ENCODE measurements at regions not wholly inside any gene's neighbourhood (a gene's known extent, or its start where the extent isn't known, plus 50 kb on each side); places are given as distances from the start of the nearest gene placed in this dataset.

DNA sequence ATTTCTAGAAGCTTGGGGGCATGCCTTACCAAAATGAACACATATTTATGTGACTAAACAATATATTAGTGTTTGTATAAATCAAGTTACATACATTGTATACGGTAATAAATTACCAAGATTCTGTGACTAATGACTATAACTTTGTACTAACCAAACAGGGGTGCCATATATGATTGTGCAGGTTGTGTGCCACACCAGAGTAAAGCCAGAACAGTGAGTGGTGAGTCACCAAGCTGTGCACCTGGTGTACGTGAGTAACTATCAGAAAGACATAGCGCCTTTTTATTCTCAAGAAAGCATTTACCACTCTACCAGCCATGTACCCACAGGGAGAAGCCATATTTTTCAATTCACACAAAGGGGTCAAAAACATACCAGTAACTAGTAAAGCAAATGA is 453.2 kb upstream of the PIK3C3 start:
- H4K20me1 ChIP-seq: no peaks in the 10 kb centered on the region
- H3K4me3 ChIP-seq: no peak overlapping the region
- no peaks in the 10 kb centered on the region for H3K9me3 ChIP-seq
- H3K36me3 ChIP-seq: no peaks in the 10 kb centered on the region
- no peak overlapping the region for H3K4me2 ChIP-seq
- no peaks in the 10 kb centered on the region for H3K4me1 ChIP-seq
- no peak overlapping the region for H3K9ac ChIP-seq
- no peak overlapping the region for H3K27ac ChIP-seq
- no peaks in the 10 kb centered on the region for H3K27me3 ChIP-seq
- TF ChIP-seq Cebpa-rat (IDR thresholded peaks at IDR 0.05): no peak

DNA sequence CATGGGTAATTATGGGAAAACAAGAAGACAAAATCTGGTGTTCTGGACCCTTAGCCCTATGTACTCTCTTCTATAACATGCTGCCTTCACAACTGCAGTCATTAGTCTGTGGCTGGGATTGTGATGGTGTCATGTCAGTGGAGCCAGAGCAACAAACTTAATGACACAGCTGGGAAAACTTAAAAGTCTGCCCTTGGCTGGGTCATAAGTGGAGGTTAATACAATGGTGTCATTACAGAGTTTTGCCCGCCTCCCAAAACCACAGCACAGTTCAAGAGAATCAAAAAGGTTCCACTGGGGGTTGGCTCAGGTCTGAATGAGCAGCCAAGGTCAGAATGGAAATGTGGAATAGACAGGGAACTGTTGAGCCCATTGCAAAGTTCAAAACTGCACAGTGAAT is 455.7 kb upstream of the PIK3C3 start:
- no peak overlapping the region for H3K4me3 ChIP-seq
- no peak for TF ChIP-seq Cebpa-rat (IDR thresholded peaks at IDR 0.05)

GRCh38 chr18:41490861-41491260 is 464.2 kb upstream of the PIK3C3 start:
- Histone ChIP-seq H3K4me3 (no peak overlapping the region), H4K20me1 (no peaks in the 10 kb centered on the region), H3K9me3 (no peaks in the 10 kb centered on the region), H3K27ac (no peak overlapping the region), H3K4me1 (no peaks in the 10 kb centered on the region), H3K27me3 (no peaks in the 10 kb centered on the region), H3K4me2 (no peak overlapping the region), H3K36me3 (no peaks in the 10 kb centered on the region), H3K9ac (no peak overlapping the region)
- TF ChIP-seq Cebpa-rat (IDR thresholded peaks at IDR 0.05): no peak

More for the DNA sequence above, 455.7 kb upstream of the PIK3C3 start:
- no peaks in the 10 kb centered on the region for H4K20me1 ChIP-seq
- no peaks in the 10 kb centered on the region for H3K9me3 ChIP-seq
- no peak overlapping the region for H3K9ac ChIP-seq
- no peaks in the 10 kb centered on the region for H3K36me3 ChIP-seq
- no peak overlapping the region for H3K27ac ChIP-seq
- no peak overlapping the region for H3K4me2 ChIP-seq
- H3K4me1 ChIP-seq: no peaks in the 10 kb centered on the region
- H3K27me3 ChIP-seq: no peaks in the 10 kb centered on the region

- Histone ChIP-seq H4K20me1 (no peaks in the 10 kb centered on the region), H3K9me3 (no peaks in the 10 kb centered on the region), H3K4me2 (no peak overlapping the region), H3K4me3 (no peak overlapping the region), H3K27me3 (no peaks in the 10 kb centered on the region), H3K4me1 (no peaks in the 10 kb centered on the region), H3K9ac (no peak overlapping the region), H3K27ac (no peak overlapping the region), H3K36me3 (no peaks in the 10 kb centered on the region)
- TF ChIP-seq Cebpa-rat (IDR thresholded peaks at IDR 0.05): no peak
Observed at GRCh38 chr18:41486575-41486974, 468.5 kb upstream of the PIK3C3 start.

DNA sequence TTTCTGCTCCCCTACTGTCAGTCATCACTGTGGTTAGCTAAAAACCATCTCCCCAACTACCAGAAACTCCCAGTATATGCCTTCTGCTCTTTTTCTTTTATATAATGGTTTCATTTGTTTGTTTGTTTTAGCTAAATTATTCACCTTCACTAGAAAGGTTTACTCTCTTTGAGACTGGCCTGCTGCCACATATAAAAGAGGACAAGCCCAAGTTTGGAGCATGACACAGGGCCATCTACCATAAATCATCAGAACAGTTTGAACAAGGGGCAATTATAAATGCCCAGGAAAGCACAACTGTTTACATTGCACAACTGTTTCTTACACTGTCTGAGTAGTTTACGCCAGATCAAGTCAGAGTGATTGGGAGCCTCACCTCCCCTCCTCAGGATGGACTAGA is 471.0 kb upstream of the PIK3C3 start:
- H3K36me3 ChIP-seq: no peaks in the 10 kb centered on the region
- H3K4me3 ChIP-seq: no peak overlapping the region
- no peak overlapping the region for H3K27ac ChIP-seq
- no peaks in the 10 kb centered on the region for H4K20me1 ChIP-seq
- no peaks in the 10 kb centered on the region for H3K9me3 ChIP-seq
- H3K4me2 ChIP-seq: no peak overlapping the region
- TF ChIP-seq Cebpa-rat (IDR thresholded peaks at IDR 0.05): no peak
- no peaks in the 10 kb centered on the region for H3K27me3 ChIP-seq
- no peak overlapping the region for H3K9ac ChIP-seq
- no peaks in the 10 kb centered on the region for H3K4me1 ChIP-seq

- Histone ChIP-seq H3K4me2 (no peak overlapping the region), H3K4me1 (no peaks in the 10 kb centered on the region), H3K36me3 (no peaks in the 10 kb centered on the region), H3K27ac (no peak overlapping the region), H3K9me3 (no peaks in the 10 kb centered on the region), H3K27me3 (no peaks in the 10 kb centered on the region), H3K4me3 (no peak overlapping the region), H3K9ac (no peak overlapping the region), H4K20me1 (no peaks in the 10 kb centered on the region)
- TF ChIP-seq Cebpa-rat (IDR thresholded peaks at IDR 0.05): no peak
Observed at GRCh38 chr18:41482501-41482900, 472.5 kb upstream of the PIK3C3 start.

DNA sequence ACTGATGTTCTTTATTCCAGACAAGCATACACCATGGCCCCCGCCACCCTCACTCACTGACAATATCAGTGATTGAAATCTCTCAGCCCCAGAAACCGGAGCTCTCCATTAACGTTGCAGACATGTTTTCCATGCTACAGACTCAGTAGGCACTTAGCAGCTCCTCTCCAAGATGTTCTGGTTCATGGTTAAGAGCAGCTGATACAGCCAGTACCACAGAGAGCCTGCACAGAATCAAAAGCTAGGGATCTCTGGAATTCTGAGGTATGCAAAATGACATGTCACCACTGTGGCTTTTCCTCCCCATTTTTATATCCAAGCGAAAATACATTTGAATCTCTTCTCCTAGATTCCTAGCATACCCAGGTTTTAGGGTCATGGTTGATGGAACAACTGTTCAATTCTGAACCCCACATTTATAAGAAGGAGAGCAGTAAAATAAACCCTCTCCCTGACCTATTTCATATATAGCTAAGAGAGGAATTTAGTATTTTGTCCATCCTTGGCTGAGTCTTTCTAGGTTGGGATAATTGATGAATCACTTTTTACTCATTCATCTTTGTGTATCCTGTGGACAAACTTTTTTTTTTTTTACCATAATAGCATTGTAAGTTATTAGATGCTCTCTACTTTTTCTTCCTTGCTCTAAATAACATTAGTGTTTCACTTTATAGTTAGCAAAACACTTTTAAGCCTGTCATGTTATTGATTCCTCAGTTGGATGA is 488.4 kb upstream of the PIK3C3 start:
- H3K4me1 ChIP-seq: no peaks in the 10 kb centered on the region
- no peaks in the 10 kb centered on the region for H3K9me3 ChIP-seq
- no peak overlapping the region for H3K27ac ChIP-seq
- H4K20me1 ChIP-seq: no peaks in the 10 kb centered on the region
- no peak overlapping the region for H3K9ac ChIP-seq
- H3K36me3 ChIP-seq: no peaks in the 10 kb centered on the region
- no peak overlapping the region for H3K4me2 ChIP-seq
- H3K4me3 ChIP-seq: no peak overlapping the region
- H3K27me3 ChIP-seq: no peaks in the 10 kb centered on the region
- TF ChIP-seq Cebpa-rat (IDR thresholded peaks at IDR 0.05): no peak

- H3K27ac ChIP-seq: no peak overlapping the region
- H3K4me3 ChIP-seq: no peak overlapping the region
- no peaks in the 10 kb centered on the region for H4K20me1 ChIP-seq
- no peaks in the 10 kb centered on the region for H3K36me3 ChIP-seq
- no peak overlapping the region for H3K9ac ChIP-seq
- H3K27me3 ChIP-seq: no peaks in the 10 kb centered on the region
- no peak for TF ChIP-seq Cebpa-rat (IDR thresholded peaks at IDR 0.05)
- no peaks in the 10 kb centered on the region for H3K4me1 ChIP-seq
- H3K9me3 ChIP-seq: no peaks in the 10 kb centered on the region
- no peak overlapping the region for H3K4me2 ChIP-seq
Observed at GRCh38 chr18:41465386-41465785, 489.6 kb upstream of the PIK3C3 start.

GRCh38 chr18:41464278-41464677 is 490.8 kb upstream of the PIK3C3 start:
- no peaks in the 10 kb centered on the region for H3K9me3 ChIP-seq
- no peak for TF ChIP-seq Cebpa-rat (IDR thresholded peaks at IDR 0.05)
- no peaks in the 10 kb centered on the region for H3K27me3 ChIP-seq
- no peak overlapping the region for H3K27ac ChIP-seq
- H3K36me3 ChIP-seq: no peaks in the 10 kb centered on the region
- H3K4me1 ChIP-seq: no peaks in the 10 kb centered on the region
- H4K20me1 ChIP-seq: no peaks in the 10 kb centered on the region
- no peak overlapping the region for H3K4me2 ChIP-seq
- H3K4me3 ChIP-seq: no peak overlapping the region
- H3K9ac ChIP-seq: no peak overlapping the region

- TF ChIP-seq Cebpa-rat (IDR thresholded peaks at IDR 0.05): no peak
- Histone ChIP-seq H3K27ac (no peak overlapping the region), H3K4me3 (no peak overlapping the region), H3K9ac (no peak overlapping the region), H4K20me1 (no peaks in the 10 kb centered on the region), H3K9me3 (no peaks in the 10 kb centered on the region), H3K36me3 (no peaks in the 10 kb centered on the region), H3K4me1 (no peaks in the 10 kb centered on the region), H3K4me2 (no peak overlapping the region), H3K27me3 (no peaks in the 10 kb centered on the region)
Observed at GRCh38 chr18:41462946-41463345, 492.1 kb upstream of the PIK3C3 start.

DNA sequence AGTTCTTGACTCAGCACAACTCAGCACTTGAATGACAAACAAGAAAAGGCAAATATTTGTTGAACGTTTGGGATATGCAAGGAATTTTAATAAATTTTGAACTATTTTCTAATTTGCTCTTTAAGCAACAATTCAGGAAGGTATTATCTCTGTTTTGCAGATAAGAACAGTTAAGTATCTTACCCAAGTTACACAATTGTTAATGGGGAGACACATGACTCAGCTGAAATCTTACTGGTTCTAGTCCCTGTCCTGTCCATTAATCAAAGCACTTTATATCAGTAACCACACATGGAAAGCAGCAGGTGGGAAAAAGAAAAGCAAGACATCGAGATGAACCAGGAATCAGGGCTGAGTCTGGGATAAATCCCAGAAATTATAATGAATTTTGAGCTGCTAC is 493.9 kb upstream of the PIK3C3 start:
- Histone ChIP-seq H3K9me3 (no peaks in the 10 kb centered on the region), H3K27ac (no peak overlapping the region), H3K36me3 (no peaks in the 10 kb centered on the region), H3K4me1 (no peaks in the 10 kb centered on the region), H3K9ac (no peak overlapping the region), H3K4me2 (no peak overlapping the region), H3K27me3 (no peaks in the 10 kb centered on the region), H4K20me1 (no peaks in the 10 kb centered on the region), H3K4me3 (no peak overlapping the region)
- TF ChIP-seq Cebpa-rat (IDR thresholded peaks at IDR 0.05): no peak
